OCI-M2 (cell line): ENCODE measurements at regions not wholly inside any gene's neighbourhood (a gene's known extent, or its start where the extent isn't known, plus 50 kb on each side); places are given as distances from the start of the nearest gene placed in this dataset.

Experiments used
- DNase-seq: peaks from one replicate; lab custom pipeline; 2025; ENCODE audit not compliant: unreplicated experiment; lab: John Stamatoyannopoulos, UW

GRCh38 chr19:33898062-33898677, 101.5 kb downstream of the KCTD15 start:
- DNase-seq, result no peak

GRCh38 chr19:33900817-33901216, 104.1 kb downstream of the KCTD15 start:
- DNase-seq, result no peak

GRCh38 chr19:33902395-33902794, 105.7 kb downstream of the KCTD15 start:
- DNase-seq, result no peak

- DNase-seq, result no peak
These were observed 106.3 kb downstream of the KCTD15 start for GRCh38 chr19:33902802-33903488.

GRCh38 chr19:33903489-33903850, 106.8 kb downstream of the KCTD15 start:
- no peak for DNase-seq

- no peak for DNase-seq
These were observed 108.0 kb downstream of the KCTD15 start for GRCh38 chr19:33904681-33905080.

GRCh38 chr19:33905473-33905936, 108.8 kb downstream of the KCTD15 start:
- no peak for DNase-seq

GRCh38 chr19:33905937-33906577, 109.4 kb downstream of the KCTD15 start:
- DNase-seq, result no peak

- no peak for DNase-seq
These were observed 110.1 kb downstream of the KCTD15 start for GRCh38 chr19:33906578-33907335.

- no peak for DNase-seq
These were observed 114.3 kb downstream of the KCTD15 start for GRCh38 chr19:33910922-33911321.

- no peak for DNase-seq
These were observed 117.9 kb downstream of the KCTD15 start for GRCh38 chr19:33914599-33914998.

GRCh38 chr19:33916792-33917191, 120.1 kb downstream of the KCTD15 start:
- DNase-seq, result no peak

- DNase-seq, result no peak
These were observed 122.6 kb downstream of the KCTD15 start for GRCh38 chr19:33919291-33919690.

GRCh38 chr19:33921165-33921564, 124.5 kb downstream of the KCTD15 start:
- no peak for DNase-seq

GRCh38 chr19:33926306-33926705, 129.6 kb downstream of the KCTD15 start:
- no peak for DNase-seq

GRCh38 chr19:33927789-33928457, 131.3 kb downstream of the KCTD15 start:
- no peak for DNase-seq

GRCh38 chr19:33928458-33928950, 131.8 kb downstream of the KCTD15 start:
- DNase-seq, result no peak

GRCh38 chr19:33933931-33934330, 137.3 kb downstream of the KCTD15 start:
- no peak for DNase-seq

GRCh38 chr19:33938821-33939220, 142.2 kb downstream of the KCTD15 start:
- DNase-seq, result no peak

- DNase-seq, result no peak
These were observed 144.5 kb downstream of the KCTD15 start for GRCh38 chr19:33941133-33941532.
